ENCODE measurements at regions not wholly inside any gene's neighbourhood (a gene's known extent, or its start where the extent isn't known, plus 50 kb on each side); places are given as distances from the start of the nearest gene placed in this dataset.

DNA sequence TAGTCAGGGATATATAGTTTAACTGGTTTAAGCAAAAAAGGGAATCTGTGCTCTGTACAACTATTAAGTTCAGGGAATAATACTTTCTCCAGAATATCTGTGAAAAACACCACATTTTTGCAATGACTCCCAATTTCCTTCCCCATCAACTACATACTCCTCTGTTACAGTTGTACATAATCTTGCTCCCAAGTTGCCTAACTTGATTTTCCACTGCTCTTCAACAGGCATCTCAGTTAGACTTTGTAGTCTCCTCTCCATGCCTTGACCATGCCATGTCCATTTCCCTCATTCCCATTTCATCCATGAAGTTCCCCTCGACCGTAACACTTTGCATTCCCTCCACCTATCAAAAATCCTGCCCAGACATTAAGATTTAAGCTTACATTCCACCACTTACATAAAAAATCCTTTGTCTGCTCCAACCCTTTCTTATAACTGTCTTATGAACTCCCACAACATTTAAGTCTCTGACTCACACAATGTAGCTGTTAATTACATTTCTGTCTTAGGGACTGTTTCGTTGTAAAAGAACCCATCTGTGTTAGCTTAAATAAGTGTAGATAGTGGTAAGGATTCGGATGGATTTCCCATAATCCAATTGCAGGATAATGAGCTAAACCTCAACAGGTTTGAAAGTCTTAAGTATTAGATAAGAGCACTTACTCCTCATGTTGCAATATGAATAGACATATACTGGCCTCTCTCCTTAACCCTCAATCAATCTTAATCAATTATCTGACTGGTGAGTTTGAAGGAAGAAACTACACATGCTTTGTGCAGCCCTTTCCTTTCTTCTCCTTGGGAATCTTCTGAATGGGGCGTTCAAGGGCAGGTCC is 156.5 kb downstream of the PAWR start:
- DNase-seq (ENCODE audit: low read depth in 2 of 2) = no peak

DNA sequence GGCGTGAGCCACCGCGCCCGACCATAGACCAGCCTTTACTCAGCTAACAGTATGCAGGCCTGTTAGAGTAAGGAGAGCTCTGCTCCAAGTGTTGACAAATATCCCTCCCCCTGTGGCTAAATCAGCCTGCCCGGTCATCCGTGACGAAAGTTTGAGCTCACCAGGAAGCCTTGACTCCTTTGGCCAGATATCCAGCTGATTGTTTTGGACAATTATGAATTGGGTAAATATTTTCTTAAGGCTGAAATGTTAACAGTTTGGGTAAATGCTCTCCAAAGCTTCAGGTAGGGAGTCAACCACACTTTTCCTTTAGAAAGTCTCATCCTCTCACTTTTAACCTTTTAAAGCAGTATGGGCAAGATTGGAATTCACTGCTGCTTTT is 157.9 kb downstream of the PAWR start:
- DNase-seq (ENCODE audit: low read depth in 2 of 2) = no peak

DNA sequence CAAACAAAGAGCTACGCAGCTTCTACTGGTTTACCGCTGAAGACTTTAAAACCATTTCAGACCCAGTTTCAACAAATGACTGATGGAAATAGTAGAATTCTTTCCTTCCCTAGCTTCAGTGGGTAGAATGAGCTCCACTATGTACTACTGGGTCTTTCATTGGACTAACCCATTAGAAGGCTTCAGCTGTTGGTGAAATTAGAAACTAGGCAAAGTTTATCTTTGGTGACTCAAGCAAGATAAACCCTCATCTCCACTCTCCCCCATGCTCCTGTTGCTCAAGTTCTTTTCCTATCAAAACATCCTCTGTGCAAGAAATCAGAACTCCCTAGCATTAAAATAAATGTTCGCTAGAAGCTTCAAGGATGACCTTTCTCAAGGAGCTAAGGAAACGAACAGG is 159.2 kb downstream of the PAWR start:
- no peak for DNase-seq (ENCODE audit: low read depth in 2 of 2)

GRCh38 chr12:79527473-79527872 is 163.3 kb downstream of the PAWR start:
- no peak for DNase-seq (ENCODE audit: low read depth in 2 of 2)

DNA sequence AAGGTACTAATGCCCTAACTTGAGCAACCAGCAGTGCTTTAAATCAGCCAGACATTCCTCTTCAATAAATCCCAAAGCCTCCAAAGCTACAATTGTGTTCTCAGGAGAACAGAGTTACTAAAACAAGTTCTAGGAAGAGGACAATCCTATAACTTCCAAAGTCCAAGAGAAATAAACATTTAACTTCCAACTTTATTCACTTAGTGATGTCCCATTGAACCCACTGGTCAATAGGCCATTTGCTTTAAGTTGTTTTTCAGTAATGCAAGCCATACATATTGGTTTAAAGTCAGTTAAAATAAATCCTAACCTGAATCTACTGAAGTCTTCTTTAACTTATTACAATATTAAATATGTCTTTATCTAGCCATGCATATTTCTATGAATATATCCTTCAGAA is 165.4 kb downstream of the PAWR start:
- no peak for DNase-seq (ENCODE audit: low read depth in 2 of 2)

DNA sequence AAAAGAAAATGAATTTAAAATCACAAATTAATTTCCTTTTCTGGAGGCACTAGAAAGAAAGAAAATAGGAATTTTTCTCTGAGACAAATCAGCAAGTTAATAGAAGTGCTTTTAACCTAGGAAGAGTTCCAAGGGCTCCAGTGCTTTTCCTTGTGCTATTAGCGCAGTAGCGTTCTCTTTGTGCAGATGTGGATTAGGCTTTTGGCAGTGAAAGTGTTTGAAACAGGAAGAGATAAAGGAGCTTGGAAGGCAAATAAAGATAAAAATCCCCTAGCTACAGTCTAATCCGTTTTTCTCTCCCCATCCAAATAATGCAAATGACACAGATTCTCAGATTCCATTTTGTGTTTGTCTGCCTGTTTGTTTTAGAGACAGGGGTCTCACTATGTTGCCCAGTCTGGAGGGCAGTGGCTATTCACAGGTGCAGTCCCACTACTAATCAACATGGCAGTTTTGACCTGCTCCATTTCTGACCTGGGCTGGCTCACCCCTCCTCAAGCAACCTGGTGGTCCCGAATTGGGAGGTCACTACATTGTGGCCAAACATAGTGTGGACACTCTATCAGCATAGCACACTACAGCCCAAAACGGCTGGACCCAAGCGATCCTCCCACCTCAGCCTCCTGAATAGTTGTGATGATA is 166.1 kb downstream of the PAWR start:
- DNase-seq (ENCODE audit: low read depth in 2 of 2) = no peak

DNA sequence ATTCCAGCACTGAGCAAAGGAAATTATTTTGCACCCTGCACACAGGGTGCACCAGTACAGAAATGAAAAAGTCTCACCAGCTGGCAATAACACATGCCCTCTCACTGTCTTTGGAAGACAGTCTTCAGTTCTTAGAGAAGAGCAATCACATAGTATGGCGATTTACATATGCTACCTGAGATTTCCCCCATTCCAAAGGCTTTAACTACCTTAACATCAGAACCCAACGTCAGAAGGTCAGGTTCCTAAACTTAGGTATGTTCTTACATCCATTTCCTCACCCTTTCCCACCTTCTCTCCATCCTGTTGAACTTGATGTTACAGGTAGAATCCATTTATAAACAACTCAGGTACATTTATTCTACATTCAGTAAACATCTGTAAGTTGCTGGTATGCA is 167.8 kb downstream of the PAWR start:
- no peak for DNase-seq (ENCODE audit: low read depth in 2 of 2)

DNA sequence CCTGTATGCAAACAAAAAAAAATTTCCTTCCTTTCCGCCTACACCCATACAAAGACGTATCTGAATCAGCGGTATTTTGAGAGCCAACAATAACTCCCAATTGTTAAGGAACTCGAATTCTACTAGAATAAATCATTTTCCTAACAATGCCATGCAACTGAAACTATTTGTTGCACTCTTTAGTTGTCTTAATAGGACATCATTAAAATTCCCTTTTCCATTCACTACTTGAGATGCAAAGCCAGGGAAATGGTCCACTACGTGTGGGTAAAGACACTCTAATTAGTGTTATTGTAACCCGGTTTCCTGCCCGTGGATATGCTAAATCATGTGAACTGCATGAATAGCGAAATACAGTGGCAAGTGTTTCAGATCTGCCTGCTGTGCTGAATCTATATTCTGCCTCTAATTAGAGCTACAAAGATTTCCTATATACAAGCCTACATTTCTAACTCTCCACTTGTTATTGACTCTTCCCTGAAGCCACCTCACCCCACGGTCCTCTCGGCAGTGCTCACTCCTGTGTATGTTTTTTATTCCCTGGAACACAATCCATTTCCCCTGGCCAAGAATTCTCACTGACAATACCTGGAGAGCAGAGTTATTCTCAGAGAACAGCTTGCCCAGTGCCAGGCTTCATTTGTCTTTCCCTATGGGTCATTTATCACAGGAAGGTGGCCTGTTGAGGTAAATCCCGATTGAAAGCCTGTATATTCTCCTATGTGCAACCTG is 168.3 kb downstream of the PAWR start:
- DNase-seq (ENCODE audit: low read depth in 2 of 2) = no peak

GRCh38 chr12:79521576-79521975 is 169.2 kb downstream of the PAWR start:
- no peak for DNase-seq (ENCODE audit: low read depth in 2 of 2)

DNA sequence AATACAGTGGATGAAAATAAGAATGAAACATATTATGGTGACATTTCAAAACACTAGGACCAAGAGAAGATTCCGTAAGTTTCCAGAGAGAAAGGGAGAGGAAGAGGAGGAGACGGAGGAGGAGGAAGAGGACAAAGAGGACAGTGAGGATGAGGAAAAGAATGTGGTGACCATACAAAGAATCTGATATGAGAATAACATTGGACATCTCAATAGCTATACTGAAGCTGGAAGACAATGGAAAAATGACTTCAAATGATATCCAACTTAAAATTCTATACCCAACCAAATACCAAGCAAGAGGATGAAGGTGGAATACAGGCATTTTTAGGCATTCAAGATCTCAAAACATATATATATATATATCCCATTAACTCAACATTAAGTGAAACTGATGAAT is 173.4 kb downstream of the PAWR start:
- no peak for DNase-seq (ENCODE audit: low read depth in 2 of 2)

DNA sequence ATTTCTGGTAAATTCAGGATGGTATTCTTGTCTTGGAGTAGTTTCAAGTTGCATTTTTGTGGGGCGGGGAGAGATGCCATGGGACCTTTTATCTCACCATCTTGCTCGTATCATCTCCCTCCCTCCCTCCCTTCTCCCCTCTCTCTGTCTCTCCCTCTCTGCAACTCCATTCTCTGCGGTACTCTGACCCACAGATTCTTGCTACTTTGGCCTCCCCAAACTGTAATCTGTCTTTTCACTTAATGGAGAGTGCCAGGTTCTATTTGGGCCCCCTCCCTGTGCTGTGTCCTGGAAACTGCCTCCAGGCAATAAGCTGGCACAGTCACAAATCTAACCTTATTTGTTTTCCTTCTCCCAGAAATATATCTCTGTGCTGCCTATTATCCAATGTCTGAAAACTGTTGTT is 175.2 kb downstream of the PAWR start:
- no peak for DNase-seq (ENCODE audit: low read depth in 2 of 2)

DNA sequence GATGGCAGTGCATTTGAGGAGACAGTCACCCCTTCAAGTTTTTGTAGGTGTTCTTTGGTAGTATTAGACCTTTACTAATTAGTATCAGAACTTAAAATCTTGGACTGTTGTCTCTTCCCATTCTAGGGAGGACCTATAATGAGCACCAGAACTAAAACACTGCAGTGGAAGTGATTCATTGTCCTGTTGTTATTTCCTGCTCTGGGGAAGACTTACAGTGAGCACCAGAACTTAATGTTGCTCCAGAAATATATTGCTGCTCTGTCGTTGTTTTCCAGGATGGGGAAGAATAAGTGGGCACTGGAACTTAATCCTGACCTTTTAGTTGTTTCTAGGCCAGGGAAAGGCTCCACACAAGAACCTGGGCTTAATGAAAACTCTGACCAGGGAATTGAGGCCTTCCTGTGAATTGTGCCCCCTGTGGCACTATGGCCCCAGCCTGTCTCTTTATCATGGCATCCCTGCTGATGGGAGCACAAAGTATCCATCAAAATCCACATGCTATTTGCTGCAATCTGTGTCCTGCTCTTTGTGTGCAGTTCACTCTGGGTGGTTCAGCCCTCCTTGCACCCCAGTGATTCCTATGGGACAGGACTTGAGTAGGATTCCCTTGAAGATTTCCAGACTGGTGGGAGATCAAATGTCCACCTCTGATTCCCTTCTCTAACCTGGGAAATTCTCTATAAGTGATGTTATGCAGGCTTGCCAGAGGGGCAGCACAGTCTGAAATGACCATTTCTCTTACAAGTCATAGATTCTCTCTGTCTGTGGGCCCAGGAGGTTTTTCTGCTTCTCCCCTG is 175.8 kb downstream of the PAWR start:
- peak in 1 of 2 experiments; percentile 3 for DNase-seq (ENCODE audit: low read depth in 2 of 2)

GRCh38 chr12:79512068-79512467 is 178.7 kb downstream of the PAWR start:
- no peak for DNase-seq (ENCODE audit: low read depth in 2 of 2)

- DNase-seq (ENCODE audit: low read depth in 2 of 2) = no peak
These were observed 182.1 kb downstream of the PAWR start for GRCh38 chr12:79508622-79509021.
